Right forelimb (tissue), 1 donor: ENCODE measurements at regions not wholly inside any gene's neighbourhood (a gene's known extent, or its start where the extent isn't known, plus 50 kb on each side); places are given as distances from the start of the nearest gene placed in this dataset.
"Not testable (repeated sequence)": the region's sequence is repeated elsewhere in the genome, so short reads cannot be mapped to it uniquely, and the experiment has no call there.

Experiments used
- DNase-seq: peaks from one replicate; pipeline ENCODE4 v3.0.0-alpha.2; 2018

- DNase-seq, result no peak
Measured at GRCh38 chr4:127383666-127384065, 249.1 kb upstream of the INTU start.

GRCh38 chr4:127394516-127394915, 238.2 kb upstream of the INTU start:
- no peak for DNase-seq

- no peak for DNase-seq
Measured at GRCh38 chr4:127400276-127400675, 232.5 kb upstream of the INTU start.

- DNase-seq, result peak; percentile 82
Measured at GRCh38 chr4:127400731-127401346, 231.9 kb upstream of the INTU start.

GRCh38 chr4:127403471-127404084, 229.2 kb upstream of the INTU start:
- no peak for DNase-seq

GRCh38 chr4:127406187-127406586, 226.6 kb upstream of the INTU start:
- DNase-seq, result no peak

- not testable (repeated sequence) for DNase-seq
Measured at GRCh38 chr4:127407572-127407971, 225.2 kb upstream of the INTU start.

GRCh38 chr4:127410201-127410600, 222.6 kb upstream of the INTU start:
- no peak for DNase-seq

- no peak for DNase-seq
Measured at GRCh38 chr4:127410644-127411043, 222.1 kb upstream of the INTU start.

GRCh38 chr4:127414951-127415606, 217.7 kb upstream of the INTU start:
- no peak for DNase-seq

- no peak for DNase-seq
Measured at GRCh38 chr4:127416115-127416514, 216.6 kb upstream of the INTU start.

- no peak for DNase-seq
Measured at GRCh38 chr4:127417885-127418535, 214.7 kb upstream of the INTU start.

GRCh38 chr4:127419431-127419830, 213.3 kb upstream of the INTU start:
- no peak for DNase-seq

GRCh38 chr4:127421437-127421836, 211.3 kb upstream of the INTU start:
- DNase-seq, result no peak

GRCh38 chr4:127425202-127425845, 207.4 kb upstream of the INTU start:
- DNase-seq, result no peak

- DNase-seq, result no peak
Measured at GRCh38 chr4:127425851-127426250, 206.9 kb upstream of the INTU start.

- DNase-seq, result no peak
Measured at GRCh38 chr4:127441571-127441970, 191.2 kb upstream of the INTU start.

- DNase-seq, result no peak
Measured at GRCh38 chr4:127445471-127445870, 187.3 kb upstream of the INTU start.

GRCh38 chr4:127446427-127446885, 186.3 kb upstream of the INTU start:
- no peak for DNase-seq

GRCh38 chr4:127448986-127449385, 183.8 kb upstream of the INTU start:
- DNase-seq, result no peak

- no peak for DNase-seq
Measured at GRCh38 chr4:127449449-127449848, 183.3 kb upstream of the INTU start.

- no peak for DNase-seq
Measured at GRCh38 chr4:127450276-127450675, 182.5 kb upstream of the INTU start.

- DNase-seq, result no peak
Measured at GRCh38 chr4:127463883-127464282, 168.9 kb upstream of the INTU start.
